GM18526 (cell line): ENCODE measurements at regions not wholly inside any gene's neighbourhood (a gene's known extent, or its start where the extent isn't known, plus 50 kb on each side); places are given as distances from the start of the nearest gene placed in this dataset.

Experiments used
- POLR2A ChIP-seq: IDR thresholded peaks from 3 replicates; pipeline ENCODE4 v1.6.1; 2011; ENCODE audit not compliant: insufficient read length; ENCODE audit errors: extremely low read depth

GRCh38 chr15:31489281-31489680 lies 162.6 kb downstream of the KLF13 start:
- no peak for TF ChIP-seq POLR2A

DNA sequence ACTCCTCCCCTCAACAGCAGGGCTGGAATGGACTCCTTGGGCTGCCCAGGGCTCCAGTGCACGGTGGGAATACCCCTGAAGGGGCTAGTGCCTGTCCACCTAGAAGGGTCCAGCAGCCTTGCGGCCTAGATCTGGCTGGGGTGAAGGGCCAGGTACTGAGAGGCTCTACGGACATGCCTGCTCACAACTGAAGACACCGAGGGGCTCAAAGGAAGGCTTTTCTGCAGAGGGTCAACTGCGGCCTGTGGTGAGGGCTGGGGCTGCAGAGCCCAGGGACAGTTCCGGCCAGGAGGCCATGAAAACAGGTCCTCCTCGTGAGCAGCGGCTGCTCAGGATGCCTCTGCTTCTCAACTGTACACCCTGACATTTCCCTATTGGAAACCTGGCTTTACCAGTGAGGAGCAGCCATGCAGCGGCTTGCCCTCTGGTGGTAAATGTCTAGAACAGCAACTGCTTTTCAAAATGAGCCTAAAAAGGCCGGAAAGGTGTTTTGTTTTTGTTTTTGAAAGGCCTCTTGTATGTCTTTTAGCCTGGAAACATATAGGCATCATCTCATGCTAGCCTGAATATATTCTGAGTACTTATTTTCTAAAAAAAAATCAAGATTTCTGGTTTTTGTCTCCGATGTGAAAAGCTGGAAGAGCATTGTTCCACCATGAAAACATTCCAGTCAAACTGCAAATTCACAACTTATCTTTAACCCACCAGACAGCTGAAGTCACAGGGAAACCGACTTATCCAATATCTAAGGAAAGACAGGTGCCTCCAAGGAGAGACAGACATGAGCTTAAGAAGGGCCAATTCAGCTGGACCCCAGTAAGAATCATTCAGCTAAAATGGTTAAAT lies 163.4 kb downstream of the KLF13 start:
- no peak for TF ChIP-seq POLR2A

DNA sequence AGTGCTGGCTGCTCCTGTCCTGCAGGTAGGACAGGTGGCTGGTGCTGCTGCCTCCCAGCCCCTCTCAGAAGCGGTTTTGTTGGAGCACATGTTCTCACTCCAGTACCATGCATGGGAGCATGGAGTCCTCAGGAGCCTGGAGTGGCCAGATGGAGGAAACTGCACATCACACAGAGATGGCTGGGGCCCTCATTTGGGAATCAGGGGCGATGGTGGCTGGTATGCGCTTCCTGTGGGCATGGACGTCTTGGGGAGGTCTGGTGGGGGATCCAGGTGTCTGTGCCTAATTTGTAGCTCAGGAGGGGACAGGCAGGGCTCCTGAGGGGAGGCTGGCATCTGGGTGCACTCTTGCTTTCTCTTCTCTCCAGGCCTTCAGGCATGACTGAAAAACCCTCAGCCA lies 168.2 kb downstream of the KLF13 start:
- no peak for TF ChIP-seq POLR2A

GRCh38 chr15:31495281-31495680 lies 168.6 kb downstream of the KLF13 start:
- TF ChIP-seq POLR2A, result no peak

DNA sequence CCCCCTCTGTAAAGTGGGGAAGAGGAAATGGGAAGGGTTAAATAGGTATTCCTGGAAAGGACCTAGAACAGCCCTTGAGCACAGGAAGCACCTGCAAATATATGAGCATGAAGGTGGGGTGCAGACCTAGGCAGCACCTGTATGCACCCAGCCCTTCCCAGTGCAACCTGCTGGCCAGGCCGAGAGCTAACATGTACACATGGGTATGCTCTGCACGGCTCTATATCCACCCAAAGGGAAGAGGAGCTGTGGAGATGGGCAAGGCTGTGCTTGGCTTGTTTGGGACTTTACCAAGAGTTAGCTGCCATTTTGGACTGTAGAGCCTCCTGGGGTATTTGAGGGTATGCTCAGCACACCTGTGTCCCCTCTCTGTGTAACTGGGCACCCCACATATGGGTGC lies 171.2 kb downstream of the KLF13 start:
- no peak for TF ChIP-seq POLR2A

DNA sequence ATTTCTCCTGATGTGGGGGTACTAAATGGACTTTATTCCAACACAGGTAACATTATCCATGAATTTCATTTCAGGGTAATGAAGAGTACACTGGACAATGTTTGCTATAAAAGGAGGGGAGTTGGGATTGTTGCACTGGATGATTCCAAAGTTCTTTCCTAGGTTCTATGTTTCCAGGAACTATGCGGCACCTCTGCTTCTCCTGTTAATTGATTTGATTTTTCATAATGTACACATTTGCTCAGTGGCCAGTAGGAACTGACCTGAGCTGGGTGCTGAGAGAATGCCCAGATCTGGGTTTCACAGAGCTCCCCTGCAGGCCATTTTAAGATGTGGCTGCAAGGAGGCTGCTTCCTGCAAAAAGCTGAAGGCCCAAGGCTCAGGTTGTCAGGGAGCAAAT lies 171.7 kb downstream of the KLF13 start:
- TF ChIP-seq POLR2A, result no peak

DNA sequence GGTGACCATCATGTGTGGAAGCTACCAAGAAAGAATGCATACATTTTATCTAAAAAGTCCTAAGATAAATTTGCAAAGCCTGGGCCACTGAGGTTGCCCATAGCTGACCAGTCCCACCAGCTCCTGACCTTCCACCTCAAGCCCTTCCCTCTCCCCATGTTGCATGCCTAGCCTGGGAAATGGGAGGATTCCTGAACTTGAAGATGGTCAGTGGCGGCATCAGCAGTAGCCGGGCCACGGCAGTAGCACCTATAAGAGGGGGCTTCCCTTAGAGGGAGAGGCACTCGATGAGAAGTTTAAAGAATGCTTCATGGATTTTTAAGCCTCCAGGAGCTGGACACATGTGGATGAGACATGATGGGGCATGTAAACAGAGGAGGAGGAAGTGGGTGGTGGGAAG lies 172.1 kb downstream of the KLF13 start:
- TF ChIP-seq POLR2A, result no peak

DNA sequence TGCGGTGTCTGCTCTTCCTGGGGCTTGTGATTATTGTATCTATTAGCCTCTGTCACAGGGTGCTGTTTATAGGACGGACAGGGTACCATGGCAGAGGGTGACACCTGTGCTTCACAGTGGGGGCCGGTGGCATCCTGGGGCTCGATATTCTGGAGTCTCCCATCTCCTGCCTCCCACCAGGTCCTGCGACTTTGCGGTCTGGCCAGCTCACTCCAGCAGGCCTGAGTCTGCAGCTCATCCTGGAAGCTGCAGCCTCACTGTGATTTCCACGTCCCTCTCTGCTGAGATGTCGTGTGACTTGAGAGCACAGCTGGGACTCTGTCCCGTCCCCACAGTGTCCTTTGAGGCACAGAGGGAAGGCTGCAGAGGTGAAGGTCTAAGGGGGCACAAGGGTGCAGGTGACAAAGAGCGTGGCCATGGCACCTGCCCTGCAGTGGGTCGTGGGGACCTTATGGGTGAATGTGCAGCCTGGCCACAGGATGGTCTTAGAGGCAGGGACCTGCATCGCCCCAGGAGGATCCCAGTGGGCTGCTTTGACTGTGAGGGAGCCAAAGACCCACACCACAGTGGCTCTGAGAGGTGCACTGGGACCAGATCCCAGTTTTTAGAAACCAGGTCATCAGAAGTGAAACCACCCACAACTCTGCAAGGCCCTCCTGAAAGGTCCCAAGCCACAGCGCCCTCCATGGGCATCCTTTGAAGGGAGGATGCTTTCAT lies 172.8 kb downstream of the KLF13 start:
- TF ChIP-seq POLR2A, result no peak

DNA sequence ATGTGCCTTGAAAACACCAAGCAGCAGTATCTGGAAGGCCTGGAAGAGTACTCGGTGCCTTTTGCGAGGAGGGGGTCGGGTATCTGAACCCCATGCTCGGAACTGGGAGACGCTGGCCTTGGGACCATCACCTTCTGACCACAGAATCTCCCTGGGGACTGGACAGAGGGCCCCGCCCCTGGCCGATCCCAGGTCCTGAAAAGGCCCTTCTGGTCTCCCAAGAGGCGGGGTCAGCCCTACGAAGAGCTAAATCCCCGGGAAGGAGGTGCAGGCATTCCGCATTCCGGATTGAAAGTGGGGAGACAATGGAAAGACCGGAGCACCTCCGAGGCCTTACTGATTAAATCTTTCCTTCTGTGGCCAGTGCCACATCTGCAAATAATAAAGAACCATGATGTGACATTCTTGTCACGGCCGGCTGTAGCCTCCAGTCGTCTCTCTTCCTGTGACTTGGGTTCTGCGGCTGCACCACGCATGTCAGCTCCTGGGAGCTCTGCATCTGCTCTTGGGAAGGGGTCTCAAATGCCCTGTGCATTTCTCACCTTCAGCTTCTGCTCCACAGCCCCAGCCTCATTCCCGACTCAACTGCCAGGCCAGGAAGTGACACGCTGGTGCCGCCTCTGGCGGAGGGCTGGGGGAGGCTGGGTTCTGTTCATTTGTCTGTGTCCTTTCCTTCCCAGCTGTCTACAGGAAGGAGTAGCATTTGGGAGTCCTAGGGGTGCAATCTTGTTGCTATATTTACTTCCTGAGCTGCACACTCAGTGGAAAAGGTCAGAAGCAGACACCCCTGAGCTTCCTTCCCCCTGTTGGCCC lies 173.5 kb downstream of the KLF13 start:
- TF ChIP-seq POLR2A, result no peak

- TF ChIP-seq POLR2A, result no peak
Observed at GRCh38 chr15:31500766-31501449, 174.3 kb downstream of the KLF13 start.

GRCh38 chr15:31501536-31502157 lies 175.0 kb downstream of the KLF13 start:
- TF ChIP-seq POLR2A, result no peak

- no peak for TF ChIP-seq POLR2A
Observed at GRCh38 chr15:31502541-31503229, 176.1 kb downstream of the KLF13 start.

GRCh38 chr15:31503256-31503655 lies 176.6 kb downstream of the KLF13 start:
- TF ChIP-seq POLR2A, result no peak
